GM23338 (cell line): ENCODE measurements at regions not wholly inside any gene's neighbourhood (a gene's known extent, or its start where the extent isn't known, plus 50 kb on each side); places are given as distances from the start of the nearest gene placed in this dataset.

Experiments
- ATAC-seq: fragments of 200-7000 bp; cut with Tn5 transposase; 3 replicates; pipeline ENCODE4 v1.9.1; 2020
- DNase-seq: peaks from one replicate; pipeline ENCODE4 v3.0.0-alpha.2; 2015; ENCODE audit warnings: low spot score
- H2AFZ ChIP-seq: fragments of 200-600 bp; sonication (generic); 2 replicates; pipeline ENCODE4 v1.8.0; 2016; ENCODE audit warnings: antibody characterized with exemption, mild to moderate bottlenecking, moderate library complexity
- H3F3A ChIP-seq: fragments of 200-600 bp; sonication (generic); replicated peaks from 2 replicates; pipeline ENCODE4 v1.8.0; 2017; ENCODE audit warnings: antibody characterized with exemption, mixed run types, low read depth
- H3K27ac ChIP-seq: fragments of 200-600 bp; sonication (generic); 2 replicates; pipeline ENCODE4 v1.6.1; 2016; ENCODE audit warnings: low read depth
- H3K27me3 ChIP-seq: fragments of 200-600 bp; sonication (generic); 2 replicates; pipeline ENCODE4 v1.8.0; 2016; ENCODE audit warnings: mild to moderate bottlenecking, mixed run types, moderate library complexity; ENCODE audit not compliant: insufficient read depth
- H3K36me3 ChIP-seq: fragments of 200-600 bp; sonication (generic); 2 replicates; pipeline ENCODE4 v1.8.0; 2016; ENCODE audit warnings: mild to moderate bottlenecking; ENCODE audit not compliant: insufficient read depth
- H3K4me1 ChIP-seq: fragments of 200-600 bp; sonication (generic); 2 replicates; pipeline ENCODE4 v1.8.0; 2016; ENCODE audit warnings: mild to moderate bottlenecking, moderate library complexity; ENCODE audit not compliant: insufficient read depth
- H3K4me2 ChIP-seq: fragments of 200-600 bp; sonication (generic); 2 replicates; pipeline ENCODE4 v1.7.1; 2017; ENCODE audit warnings: mixed run types
- H3K4me3 ChIP-seq: fragments of 200-600 bp; sonication (generic); 2 replicates; pipeline ENCODE4 v1.6.1; 2016; ENCODE audit warnings: mixed run types
- H3K79me2 ChIP-seq: fragments of 200-600 bp; sonication (generic); replicated peaks from 2 replicates; pipeline ENCODE4 v1.8.0; 2017; ENCODE audit warnings: mild to moderate bottlenecking; ENCODE audit not compliant: insufficient read depth
- H3K9me2 ChIP-seq: fragments of 200-600 bp; sonication (generic); 2 replicates; pipeline ENCODE4 v1.8.0; 2017; ENCODE audit not compliant: insufficient read depth
- H4K20me1 ChIP-seq: fragments of 200-600 bp; sonication (generic); replicated peaks from 2 replicates; pipeline ENCODE4 v1.8.0; 2017; ENCODE audit warnings: mild to moderate bottlenecking; ENCODE audit not compliant: insufficient read depth
- H3K27ac Mint-ChIP-seq: 2 replicates; pipeline ENCODE4 v1.8.0; 2020; ENCODE audit warnings: inconsistent platforms, mild to moderate bottlenecking, moderate library complexity, mixed read lengths
- H3K27me3 Mint-ChIP-seq: 3 replicates; pipeline ENCODE4 v1.8.0; 2022; ENCODE audit warnings: low read depth, mild to moderate bottlenecking, moderate library complexity, mixed read lengths, inconsistent platforms; ENCODE audit not compliant: insufficient read depth, poor library complexity
- H3K36me3 Mint-ChIP-seq: 3 replicates; pipeline ENCODE4 v1.8.0; 2021; ENCODE audit warnings: low read depth, mild to moderate bottlenecking, inconsistent platforms, moderate library complexity, mixed read lengths
- H3K4me1 Mint-ChIP-seq: 3 replicates; pipeline ENCODE4 v1.8.0; 2020; ENCODE audit warnings: mild to moderate bottlenecking, inconsistent platforms, mixed read lengths
- H3K4me3 Mint-ChIP-seq: 3 replicates; pipeline ENCODE4 v1.8.0; 2021; ENCODE audit warnings: moderate library complexity, mild to moderate bottlenecking, inconsistent platforms, mixed read lengths
- H3K9me3 Mint-ChIP-seq: 3 replicates; pipeline ENCODE4 v1.8.0; 2020; ENCODE audit warnings: moderate library complexity, mild to moderate bottlenecking, inconsistent platforms, mixed read lengths
- CREB1 ChIP-seq: fragments of 250-450 bp; sonication (Bioruptor Pico); IDR thresholded peaks from 2 replicates; pipeline ENCODE4 v1.5.0; 2020; ENCODE audit warnings: low read depth, mild to moderate bottlenecking, moderate library complexity
- CTCF ChIP-seq, 2 experiments: fragments of 200-600 bp in 1 of 2; sonication (generic) in 1 of 2; conservative IDR thresholded peaks; 2 replicates each; pipeline versions ENCODE4 v1.5.1 to v1.6.1; 2016 to 2017; ENCODE audit warnings: antibody characterized with exemption in 2 of 2, low read depth in 2 of 2, mild to moderate bottlenecking in 2 of 2, moderate library complexity in 1 of 2
- ETS1 ChIP-seq: IDR thresholded peaks from 2 replicates; pipeline ENCODE4 v1.6.1; 2016; ENCODE audit warnings: antibody characterized with exemption
- EZH2phosphoT487 ChIP-seq: fragments of 200-600 bp; sonication (generic); IDR thresholded peaks from one replicate; pipeline ENCODE4 v1.8.1; 2018; ENCODE audit warnings: antibody characterized with exemption; ENCODE audit not compliant: unreplicated experiment
- JUNB ChIP-seq: IDR thresholded peaks from one replicate; pipeline ENCODE4 v1.6.1; 2016; ENCODE audit warnings: antibody characterized with exemption; ENCODE audit not compliant: unreplicated experiment
- POLR2AphosphoS5 ChIP-seq: IDR thresholded peaks from 2 replicates; pipeline ENCODE4 v1.6.1; 2016; ENCODE audit warnings: antibody characterized with exemption, low read depth
- REST ChIP-seq: IDR thresholded peaks from one replicate; pipeline ENCODE4 v1.6.1; 2018; ENCODE audit warnings: antibody characterized with exemption; ENCODE audit not compliant: unreplicated experiment
- STAT1 ChIP-seq: IDR thresholded peaks from one replicate; pipeline ENCODE4 v1.6.1; 2016; ENCODE audit warnings: antibody characterized with exemption; ENCODE audit not compliant: unreplicated experiment
- ZNF114 ChIP-seq: fragments of 250-450 bp; sonication (Bioruptor Pico); IDR thresholded peaks from 2 replicates; pipeline ENCODE4 v1.5.0; 2020; ENCODE audit warnings: mild to moderate bottlenecking, moderate library complexity
- ZNF331 ChIP-seq: fragments of 250-450 bp; sonication (Bioruptor Pico); IDR thresholded peaks from 2 replicates; pipeline ENCODE4 v1.5.0; 2020; ENCODE audit warnings: low read depth, mild to moderate bottlenecking, moderate library complexity
- ZNF462 ChIP-seq: fragments of 250-450 bp; sonication (Bioruptor Pico); IDR thresholded peaks from 2 replicates; pipeline ENCODE4 v1.5.0; 2020; ENCODE audit warnings: mild to moderate bottlenecking, moderate library complexity

GRCh38 chrY:21370494-21370893, 140.6 kb upstream of the RBMY1B start:
- H3K27me3 ChIP-seq: no peaks in the 10 kb centered on the region
- H3K36me3 Mint-ChIP-seq: no peaks in the 10 kb centered on the region; the same call in 2 of the 3 replicates
- peaks cover 49% of the 10 kb centered on the region for H3K9me3 Mint-ChIP-seq
- H3K4me2 ChIP-seq: no peak overlapping the region
- H3K9me2 ChIP-seq: no peaks in the 10 kb centered on the region
- DNase-seq (no peak), ATAC-seq (no peak)
- H4K20me1 ChIP-seq: no peaks in the 10 kb centered on the region
- H3K4me3 ChIP-seq: no peak overlapping the region
- H3K4me1 Mint-ChIP-seq: no peaks in the 10 kb centered on the region
- H3K27me3 Mint-ChIP-seq: no peaks in the 10 kb centered on the region
- H3K79me2 ChIP-seq: no peaks in the 10 kb centered on the region
- H3K27ac Mint-ChIP-seq: no peak overlapping the region
- no peak overlapping the region for H3K4me3 Mint-ChIP-seq
- H3K36me3 ChIP-seq: no peaks in the 10 kb centered on the region
- no peak overlapping the region for H2AFZ ChIP-seq
- TF ChIP-seq STAT1 (no peak), ZNF331 (CRISPR knock-in tag) (no peak), ZNF114 (CRISPR knock-in tag) (no peak), POLR2AphosphoS5 (no peak), JUNB (no peak), ZNF462 (CRISPR knock-in tag) (no peak), REST (no peak), CTCF (conservative IDR thresholded peaks at IDR 0.05; ENCODE audit: low read depth in 2 of 2) (no peak), CREB1 (no peak), EZH2phosphoT487 (no peak), ETS1 (no peak)
- no peaks in the 10 kb centered on the region for H3F3A ChIP-seq
- H3K27ac ChIP-seq: no peak overlapping the region
- H3K4me1 ChIP-seq: no peaks in the 10 kb centered on the region
